HG03457 (cell line): ENCODE measurements at regions not wholly inside any gene's neighbourhood (a gene's known extent, or its start where the extent isn't known, plus 50 kb on each side); places are given as distances from the start of the nearest gene placed in this dataset.

ENCODE experiments used
- ATAC-seq: cut with Tn5 transposase; IDR thresholded peaks from one replicate; pipeline ENCODE4 v1.9.1; 2021; ENCODE audit warnings: moderate number of reproducible peaks; ENCODE audit not compliant: unreplicated experiment

DNA sequence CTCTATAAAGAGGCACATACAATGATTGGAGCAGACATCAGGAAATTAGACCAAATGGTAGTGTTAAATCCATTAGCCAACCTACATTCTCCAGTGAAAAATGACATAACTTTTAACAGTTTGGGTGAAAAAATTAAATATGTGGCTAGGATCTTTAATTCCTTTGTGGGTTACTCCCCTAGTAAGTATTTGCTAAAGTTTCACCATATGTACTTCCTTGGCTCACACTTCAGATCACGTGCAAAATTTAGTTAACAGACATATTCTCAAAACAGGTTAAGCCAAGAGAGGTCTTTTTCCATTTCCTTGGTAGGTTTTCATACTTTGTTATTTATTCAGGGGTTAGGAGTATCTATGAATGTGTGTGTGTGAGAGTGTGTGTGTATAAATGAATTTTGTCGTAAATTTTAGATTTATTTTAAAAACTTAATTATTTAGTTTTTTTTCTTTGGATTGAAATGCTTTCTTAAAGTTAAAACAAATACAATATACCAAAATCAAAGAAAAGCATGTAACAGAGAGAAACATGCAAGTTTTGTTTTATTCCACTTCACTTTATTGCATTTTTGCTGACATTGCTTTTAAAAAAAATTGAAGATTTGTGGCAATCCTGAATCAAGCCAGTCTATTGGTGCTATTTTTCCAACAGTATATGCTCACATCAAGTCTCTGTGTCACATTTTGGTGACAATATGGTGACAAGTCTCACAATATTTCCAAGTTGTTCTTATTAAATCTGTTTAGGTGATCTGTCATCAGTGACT, 258.7 kb downstream of the FLRT2 start:
- ATAC-seq: no peak

DNA sequence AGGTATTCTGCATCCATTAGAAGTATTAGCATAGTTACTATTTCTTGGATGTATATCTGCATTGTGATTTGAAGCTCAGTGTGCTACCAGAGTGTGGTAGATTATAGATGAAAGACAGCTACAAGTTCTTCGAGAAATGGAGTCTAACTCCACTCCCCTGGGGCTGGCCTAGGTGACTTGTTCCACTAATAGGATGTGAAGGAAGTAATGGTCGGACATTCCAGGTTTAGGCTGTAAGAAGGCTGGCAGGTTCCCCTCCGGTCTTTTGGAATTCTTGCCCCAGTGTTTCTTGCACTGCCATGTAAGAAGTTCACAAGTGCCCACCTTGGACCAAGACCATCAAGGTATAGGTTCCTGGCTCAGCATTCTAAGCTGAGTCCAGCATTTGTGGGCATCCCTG, 236.4 kb downstream of the FLRT2 start:
- ATAC-seq: no peak

DNA sequence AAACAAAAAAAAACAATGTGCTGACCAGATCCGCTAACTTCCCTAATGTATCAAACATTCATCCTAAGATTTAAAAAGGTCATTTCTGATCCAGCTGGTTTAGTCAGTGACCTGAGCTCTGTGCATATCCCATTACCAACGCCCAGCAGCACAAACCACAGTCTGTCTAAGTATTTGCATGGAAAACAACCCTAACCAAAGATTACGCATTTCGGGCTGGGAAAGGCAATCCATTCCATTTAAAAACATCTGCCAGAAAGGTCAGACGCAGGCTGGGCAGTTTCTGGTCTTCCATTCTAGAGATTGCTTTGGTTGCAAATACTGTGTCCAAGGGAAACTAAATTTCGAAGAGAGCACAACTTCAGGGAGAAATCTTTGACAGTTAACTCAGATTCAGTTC, 234.9 kb downstream of the FLRT2 start:
- ATAC-seq: no peak

DNA sequence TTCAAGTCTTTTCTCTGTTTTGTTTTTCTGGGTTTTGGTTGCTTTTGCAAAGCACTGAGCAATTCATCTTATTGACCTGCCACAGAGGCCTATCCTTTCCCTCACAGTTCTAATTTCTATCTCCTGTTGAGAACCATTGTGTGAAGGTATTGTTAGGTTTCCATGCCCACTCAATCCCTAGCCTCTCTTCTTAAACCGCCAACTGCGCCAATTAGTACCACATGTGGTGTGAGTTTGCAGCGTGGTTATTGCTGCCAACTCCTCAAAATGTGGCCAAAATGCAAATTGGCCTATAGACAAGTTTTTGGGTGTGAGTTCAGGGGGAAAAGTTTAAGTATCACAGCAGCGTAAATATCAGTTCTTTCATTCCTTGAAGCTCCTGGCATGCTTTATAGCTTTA, 232.6 kb downstream of the FLRT2 start:
- no peak for ATAC-seq

DNA sequence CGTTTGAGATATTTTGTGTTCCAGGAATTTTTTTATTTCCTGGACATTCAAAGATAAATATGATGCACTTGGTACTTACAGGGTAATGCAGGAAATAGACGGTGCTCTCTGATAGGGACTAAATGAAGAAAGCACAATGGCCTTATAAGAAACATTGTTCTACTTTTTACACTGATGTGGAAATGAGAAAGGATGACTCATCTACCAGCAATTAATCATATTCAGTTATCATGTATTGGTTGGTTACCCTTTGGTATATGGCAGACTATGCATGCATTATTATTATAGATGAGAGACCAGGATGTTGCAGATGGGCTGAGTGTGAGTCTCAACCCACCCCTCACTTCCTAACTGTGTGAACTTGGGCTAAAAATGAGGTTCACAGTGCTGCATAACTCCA, 222.2 kb downstream of the FLRT2 start:
- no peak for ATAC-seq

DNA sequence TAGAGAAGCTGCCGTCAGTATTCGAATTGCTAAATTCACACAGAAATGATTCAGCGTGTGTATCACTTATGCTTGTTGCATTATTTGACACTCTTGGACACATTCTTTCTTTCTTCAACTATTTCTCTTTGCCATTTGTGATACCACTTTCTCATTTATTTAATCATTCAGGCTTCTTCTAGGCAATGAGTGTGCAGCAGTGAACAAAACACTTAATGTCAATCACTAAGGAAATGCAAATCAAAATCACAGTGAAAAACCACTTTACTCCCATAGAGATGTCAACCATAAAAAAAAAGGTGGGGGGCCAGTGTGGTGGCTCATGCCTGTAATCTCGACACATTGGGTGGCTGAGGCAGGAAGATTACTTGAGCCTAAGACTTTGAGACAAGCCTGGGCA, 214.6 kb downstream of the FLRT2 start:
- no peak for ATAC-seq

DNA sequence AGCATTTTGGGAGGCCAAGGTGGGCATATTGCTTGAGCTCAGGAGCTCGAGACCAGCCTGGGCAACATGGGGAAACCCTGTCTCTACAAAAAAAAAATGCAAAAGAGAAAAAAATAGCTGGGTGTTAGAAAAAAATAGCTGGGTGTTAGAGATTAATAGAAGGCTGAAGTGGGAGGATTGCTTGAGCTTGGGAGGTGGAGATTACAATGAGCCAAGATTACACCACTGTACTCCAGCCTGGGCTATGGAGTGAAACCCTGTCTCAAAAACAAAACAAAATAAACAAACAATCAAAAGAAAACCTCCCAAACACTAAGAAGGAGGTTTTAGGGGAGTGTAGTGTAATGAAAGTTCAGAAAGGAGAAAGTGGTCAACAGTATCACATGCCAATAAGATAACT, 202.1 kb downstream of the FLRT2 start:
- ATAC-seq: no peak

DNA sequence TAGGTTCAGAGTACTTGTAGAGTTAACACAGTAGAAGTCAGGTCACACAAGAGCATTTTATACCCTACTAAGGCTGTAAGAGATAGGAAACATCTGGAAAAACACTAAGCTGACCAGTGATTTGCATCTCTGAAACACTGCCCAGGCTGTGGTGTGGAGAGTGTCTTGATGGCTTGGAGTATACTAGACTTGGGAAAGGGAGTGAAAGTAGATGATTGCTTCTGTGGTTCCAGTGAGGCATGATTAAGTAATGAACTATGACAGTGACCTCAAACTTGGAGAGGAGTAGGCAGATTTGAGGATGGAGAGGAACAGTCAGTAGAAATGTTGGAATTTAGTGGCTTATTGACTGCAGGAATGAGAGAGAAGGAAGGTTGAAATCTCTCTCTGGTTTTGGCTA, 201.2 kb downstream of the FLRT2 start:
- no peak for ATAC-seq

DNA sequence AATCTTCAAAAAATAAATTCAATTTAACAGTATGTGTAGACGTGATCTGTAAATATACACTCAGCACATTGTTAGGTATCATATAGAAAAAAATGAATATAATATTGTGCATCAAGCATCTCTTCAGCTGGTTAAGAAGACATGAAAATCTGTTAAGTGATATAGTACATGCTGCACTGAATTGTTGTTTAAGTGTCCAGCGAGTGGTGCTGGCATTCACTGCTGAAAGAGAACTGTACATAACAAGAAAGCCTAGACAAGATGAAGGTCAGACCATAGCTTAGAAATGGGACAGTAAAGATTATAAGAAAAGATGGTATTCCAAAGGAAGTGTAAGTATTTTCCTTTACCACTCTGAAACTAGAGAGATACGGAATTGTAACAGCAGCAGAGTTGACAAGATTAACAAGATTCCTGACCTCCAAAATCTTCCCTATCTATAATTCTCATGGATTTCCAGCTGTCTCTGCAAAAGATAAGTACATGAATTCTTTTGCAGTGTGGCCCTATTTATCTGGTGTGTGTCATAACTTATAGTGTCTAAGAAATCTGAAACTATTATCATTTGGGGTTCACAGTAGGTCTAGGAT, 198.6 kb downstream of the FLRT2 start:
- ATAC-seq: no peak

DNA sequence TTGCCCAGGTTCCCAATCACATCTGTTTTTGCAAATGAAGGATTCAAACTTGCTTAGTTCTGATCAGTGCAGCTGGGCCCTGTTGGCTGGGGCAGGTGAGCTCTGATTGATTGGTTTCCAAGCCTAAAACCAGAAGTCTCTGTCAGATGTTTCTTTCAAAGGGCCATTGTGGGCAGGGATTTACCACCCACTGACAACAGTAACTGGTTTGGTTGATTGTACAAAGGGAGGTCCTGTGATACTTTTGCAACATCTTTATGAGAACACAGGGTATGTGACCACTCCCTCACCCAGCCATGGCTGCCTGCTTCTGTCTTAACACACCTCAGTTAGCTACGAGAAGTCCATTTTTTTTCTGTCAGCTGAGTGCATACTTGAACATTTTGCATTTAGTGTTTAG, 184.1 kb downstream of the FLRT2 start:
- ATAC-seq: no peak

DNA sequence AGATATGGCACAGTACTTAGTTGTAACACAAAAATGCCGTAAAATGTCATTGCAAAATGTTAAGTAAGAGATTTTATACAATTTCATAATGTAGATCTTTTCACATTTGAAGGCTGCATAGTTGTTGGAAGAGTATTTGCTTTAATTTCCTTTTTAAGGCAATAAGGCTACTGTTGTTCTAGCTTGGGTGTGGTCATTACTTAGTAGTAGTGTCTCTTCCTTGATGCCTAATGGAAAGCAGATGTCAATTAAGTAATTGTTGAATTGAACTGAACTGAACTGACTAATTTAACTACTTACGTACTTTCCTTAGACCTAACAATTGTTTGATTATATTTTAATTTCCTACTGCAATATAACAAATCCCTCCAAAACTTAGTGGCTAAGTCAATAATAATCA, 181.7 kb downstream of the FLRT2 start:
- no peak for ATAC-seq
